Thoracic aorta (tissue), 2 donors: ENCODE measurements at regions not wholly inside any gene's neighbourhood (a gene's known extent, or its start where the extent isn't known, plus 50 kb on each side); places are given as distances from the start of the nearest gene placed in this dataset.
A peak's percentile ranks its signal among the peaks of the same experiment; 100 is the strongest.

Source experiments
- ATAC-seq: fragments of 150-250 bp; one replicate; pipeline ENCODE4 v1.8.0; 2017; ENCODE audit warnings: low read depth; ENCODE audit not compliant: insufficient number of reproducible peaks, low FRiP score
- DNase-seq: peaks from one replicate; pipeline ENCODE4 v3.0.0-alpha.2; 2020; ENCODE audit warnings: low spot score
- H3K27ac ChIP-seq, 2 donors: fragments of 200-600 bp; sonication (generic); 1 replicate in 1 of 2; 2 replicates in 1 of 2; pipeline ENCODE4 v1.5.1; 2016; ENCODE audit warnings: mild to moderate bottlenecking in 2 of 2, moderate library complexity in 2 of 2
- H3K27me3 ChIP-seq: fragments of 200-600 bp; sonication (generic); replicated peaks from 2 replicates; pipeline ENCODE4 v1.6.0; 2016; ENCODE audit warnings: mild to moderate bottlenecking; ENCODE audit not compliant: insufficient read depth
- H3K36me3 ChIP-seq: fragments of 200-600 bp; sonication (generic); one replicate; pipeline ENCODE4 v1.5.1; 2016
- H3K4me1 ChIP-seq, 2 donors: fragments of 200-600 bp; sonication (generic); 1 replicate in 1 of 2; 2 replicates in 1 of 2; pipeline versions ENCODE4 v1.5.1 to v1.6.0; 2016; ENCODE audit warnings: low read depth in 2 of 2, mild to moderate bottlenecking in 1 of 2; ENCODE audit not compliant: control insufficient read depth in 1 of 2
- H3K4me3 ChIP-seq: fragments of 200-600 bp; sonication (generic); 2 replicates; pipeline ENCODE4 v1.5.1; 2016; ENCODE audit warnings: mild to moderate bottlenecking
- H3K9me3 ChIP-seq: fragments of 200-600 bp; sonication (generic); 2 replicates; pipeline ENCODE4 v1.5.1; 2016
- CTCF ChIP-seq: fragments of 200-600 bp; sonication (generic); IDR thresholded peaks from one replicate; pipeline ENCODE4 v1.5.1; 2019; ENCODE audit warnings: antibody characterized with exemption

DNA sequence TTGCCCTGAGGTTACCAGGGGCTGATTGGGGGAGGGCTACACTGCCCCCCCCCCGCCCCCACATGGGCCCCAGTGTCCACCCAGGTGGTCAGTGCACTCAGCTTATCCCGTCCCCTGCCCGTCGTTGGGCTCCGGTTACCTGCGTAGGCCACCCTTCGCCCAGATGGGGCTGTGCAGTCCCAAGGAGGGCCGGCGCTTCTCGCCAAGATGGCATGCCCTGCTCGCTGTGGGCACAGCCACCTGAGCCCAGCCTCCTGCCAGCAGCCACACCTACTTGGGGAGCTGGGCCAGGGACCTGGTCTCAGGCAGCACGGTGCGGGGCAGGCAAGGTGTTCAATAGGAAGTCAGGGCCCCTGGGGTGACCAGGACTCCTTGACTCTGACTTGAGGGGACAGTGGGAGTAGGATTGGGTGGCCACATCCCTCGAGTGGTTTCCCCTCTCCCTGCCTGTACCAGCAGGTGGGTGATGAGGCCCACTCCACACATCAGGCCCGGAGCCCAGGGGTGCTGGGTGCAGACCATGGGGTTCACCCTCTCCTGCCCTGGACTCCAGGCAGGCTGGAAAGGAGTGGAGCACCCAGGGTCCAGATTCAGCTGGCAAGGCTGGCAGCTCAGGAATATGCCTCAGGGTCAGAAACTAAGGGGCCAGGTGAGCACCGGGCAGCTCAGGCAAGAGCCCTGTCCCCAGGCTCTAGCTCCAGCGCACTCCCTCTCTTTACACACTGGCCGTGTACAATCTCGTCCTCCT lies 170.3 kb downstream of the GLI2 start:
- peak overlapping the region in 1 of 2 donors; percentile 61 for H3K27ac ChIP-seq

GRCh38 chr2:120906914-120907313 lies 171.2 kb downstream of the GLI2 start:
- TF ChIP-seq CTCF = no peak
- DNase-seq (no peak), ATAC-seq (no peak)
- H3K9me3 ChIP-seq = no peaks in the 10 kb centered on the region
- no peaks in the 10 kb centered on the region for H3K27me3 ChIP-seq
- no peaks in the 10 kb centered on the region for H3K36me3 ChIP-seq
- H3K27ac ChIP-seq = no peak overlapping the region
- no peak overlapping the region for H3K4me3 ChIP-seq
- H3K4me1 ChIP-seq = peaks cover 16 to 30% of the 10 kb centered on the region in 2 donors

More for the DNA sequence above, 170.3 kb downstream of the GLI2 start:
- peaks cover 12 to 31% of the 10 kb centered on the region in 2 donors for H3K4me1 ChIP-seq
- no peak overlapping the region for H3K4me3 ChIP-seq
- no peak for TF ChIP-seq CTCF
- DNase-seq (no peak), ATAC-seq (no peak)
- no peaks in the 10 kb centered on the region for H3K9me3 ChIP-seq
- H3K27me3 ChIP-seq = no peaks in the 10 kb centered on the region
- no peaks in the 10 kb centered on the region for H3K36me3 ChIP-seq

- Histone ChIP-seq H3K4me3 (no peak overlapping the region), H3K36me3 (no peaks in the 10 kb centered on the region), H3K4me1 (peaks cover 18 to 38% of the 10 kb centered on the region in 2 donors), H3K27me3 (no peaks in the 10 kb centered on the region), H3K27ac (no peak overlapping the region), H3K9me3 (no peaks in the 10 kb centered on the region)
- TF ChIP-seq CTCF = no peak
- ATAC-seq (no peak), DNase-seq (no peak)
Measured at GRCh38 chr2:120907822-120908221, 172.2 kb downstream of the GLI2 start.

- H3K27me3 ChIP-seq = no peaks in the 10 kb centered on the region
- no peak for TF ChIP-seq CTCF
- DNase-seq (no peak), ATAC-seq (no peak)
- peaks cover 23 to 44% of the 10 kb centered on the region in 2 donors for H3K4me1 ChIP-seq
- no peaks in the 10 kb centered on the region for H3K36me3 ChIP-seq
- no peaks in the 10 kb centered on the region for H3K9me3 ChIP-seq
- no peak overlapping the region for H3K27ac ChIP-seq
- no peak overlapping the region for H3K4me3 ChIP-seq
Measured at GRCh38 chr2:120908314-120908975, 172.8 kb downstream of the GLI2 start.

- no peak for ATAC-seq
- no peak for TF ChIP-seq CTCF
- Histone ChIP-seq H3K4me1 (peaks cover 27 to 47% of the 10 kb centered on the region in 2 donors), H3K4me3 (no peak overlapping the region), H3K36me3 (no peaks in the 10 kb centered on the region), H3K9me3 (no peaks in the 10 kb centered on the region), H3K27me3 (no peaks in the 10 kb centered on the region), H3K27ac (no peak overlapping the region)
- no peak for DNase-seq
Measured at GRCh38 chr2:120909102-120909501, 173.4 kb downstream of the GLI2 start.
